DOHH2 (cell line): ENCODE measurements at regions not wholly inside any gene's neighbourhood (a gene's known extent, or its start where the extent isn't known, plus 50 kb on each side); places are given as distances from the start of the nearest gene placed in this dataset.

ENCODE experiments used
- H3F3A ChIP-seq: fragments of 200-600 bp; sonication (generic), shearing (Covaris generic); 2 replicates; pipeline ENCODE4 v1.6.0; 2016; ENCODE audit warnings: antibody characterized with exemption, mild to moderate bottlenecking; ENCODE audit not compliant: control insufficient read depth, insufficient read depth
- H3K27ac ChIP-seq: fragments of 200-600 bp; sonication (generic); 2 replicates; pipeline ENCODE4 v1.5.1; 2014; ENCODE audit warnings: low read depth, mild to moderate bottlenecking, low read length, moderate library complexity
- H3K27me3 ChIP-seq: fragments of 200-600 bp; sonication (generic); 2 replicates; pipeline ENCODE4 v1.6.1; 2014; ENCODE audit warnings: mild to moderate bottlenecking, low read length, mixed read lengths; ENCODE audit not compliant: control insufficient read depth
- H3K36me3 ChIP-seq: fragments of 200-600 bp; sonication (generic); 2 replicates; pipeline ENCODE4 v1.6.1; 2014; ENCODE audit warnings: mild to moderate bottlenecking, low read length, moderate library complexity, mixed read lengths; ENCODE audit not compliant: control insufficient read depth
- H3K4me1 ChIP-seq: fragments of 200-600 bp; sonication (generic); 2 replicates; pipeline ENCODE4 v1.6.1; 2014; ENCODE audit warnings: mild to moderate bottlenecking, low read length, mixed read lengths; ENCODE audit not compliant: control insufficient read depth
- H3K4me2 ChIP-seq: fragments of 200-600 bp; sonication (generic); 2 replicates; pipeline ENCODE4 v1.6.0; 2014; ENCODE audit warnings: mild to moderate bottlenecking, low read length, moderate library complexity
- H3K4me3 ChIP-seq: fragments of 200-600 bp; sonication (generic); 2 replicates; pipeline ENCODE4 v1.5.1; 2014; ENCODE audit warnings: mild to moderate bottlenecking, low read length, mixed read lengths
- H3K79me2 ChIP-seq: fragments of 200-600 bp; sonication (generic); 2 replicates; pipeline ENCODE4 v1.6.1; 2014; ENCODE audit warnings: mild to moderate bottlenecking, low read length, mixed read lengths; ENCODE audit not compliant: control insufficient read depth
- H3K9me2 ChIP-seq: fragments of 200-600 bp; sonication (generic); replicated peaks from 2 replicates; pipeline ENCODE4 v1.6.1; 2014; ENCODE audit warnings: mild to moderate bottlenecking, low read length, mixed read lengths; ENCODE audit not compliant: control insufficient read depth
- H3K9me3 ChIP-seq: fragments of 200-600 bp; sonication (generic); 2 replicates; pipeline ENCODE4 v1.6.1; 2014; ENCODE audit warnings: antibody characterized with exemption, low read length, mixed read lengths; ENCODE audit not compliant: control insufficient read depth, insufficient read depth
- H4K20me1 ChIP-seq: fragments of 200-600 bp; sonication (generic); 2 replicates; pipeline ENCODE4 v1.6.0; 2014; ENCODE audit warnings: low read depth, mild to moderate bottlenecking, antibody characterized with exemption, low read length, moderate library complexity; ENCODE audit not compliant: control insufficient read depth, insufficient read depth
- EZH2phosphoT487 ChIP-seq: fragments of 200-600 bp; sonication (generic); IDR thresholded peaks from 2 replicates; pipeline ENCODE4 v1.6.1; 2017; ENCODE audit warnings: borderline replicate concordance, mild to moderate bottlenecking, antibody characterized with exemption, low read length, moderate library complexity, mixed read lengths
- TF ChIP-seq, protein P1 (sequence below): fragments of 200-600 bp; sonication (generic); IDR thresholded peaks from one replicate; pipeline ENCODE4 v1.5.1; 2014; ENCODE audit warnings: antibody characterized with exemption, mild to moderate bottlenecking, low read depth, low read length; ENCODE audit not compliant: poor library complexity, severe bottlenecking

DNA sequence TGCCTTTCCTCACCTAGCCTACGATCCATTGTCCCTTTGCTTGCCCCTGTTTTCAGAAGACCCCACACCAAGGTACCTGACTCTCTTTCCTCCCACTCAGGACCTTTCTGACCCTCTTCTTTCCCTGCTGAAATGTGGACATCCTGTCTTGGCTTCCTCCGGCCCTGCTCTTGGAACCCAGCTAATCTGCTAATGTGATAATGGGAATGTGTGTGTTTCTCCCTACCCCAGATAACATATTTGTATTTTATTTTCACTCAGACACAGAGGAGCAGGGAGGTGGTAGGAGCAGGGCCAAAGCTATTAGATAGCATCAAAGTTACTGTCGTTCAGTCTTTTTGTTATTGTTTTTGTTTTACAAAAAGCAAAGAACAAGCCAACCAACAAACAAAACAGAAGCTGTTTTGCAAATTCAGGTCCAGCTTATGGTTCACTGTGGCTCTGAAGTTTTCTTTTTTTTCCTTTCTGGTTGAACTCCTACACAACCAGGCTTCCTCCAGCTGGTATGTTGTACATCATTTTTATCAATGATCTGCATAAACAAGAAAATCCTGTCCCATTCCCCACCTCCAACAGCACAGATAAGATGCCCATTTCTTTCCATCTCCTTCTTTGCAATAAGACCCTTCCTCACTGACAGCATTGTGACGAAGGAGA, 137.3 kb downstream of the C12orf75 start:
- Histone ChIP-seq H4K20me1 (no peaks in the 10 kb centered on the region), H3F3A (no peaks in the 10 kb centered on the region), H3K27ac (no peak overlapping the region), H3K4me1 (no peaks in the 10 kb centered on the region), H3K9me3 (no peaks in the 10 kb centered on the region), H3K79me2 (no peaks in the 10 kb centered on the region), H3K27me3 (peaks cover 10% of the 10 kb centered on the region; the same call in 1 of the 2 replicates), H3K9me2 (no peaks in the 10 kb centered on the region), H3K36me3 (no peaks in the 10 kb centered on the region), H3K4me3 (no peak overlapping the region), H3K4me2 (no peak overlapping the region)
- TF ChIP-seq, protein P1, sequence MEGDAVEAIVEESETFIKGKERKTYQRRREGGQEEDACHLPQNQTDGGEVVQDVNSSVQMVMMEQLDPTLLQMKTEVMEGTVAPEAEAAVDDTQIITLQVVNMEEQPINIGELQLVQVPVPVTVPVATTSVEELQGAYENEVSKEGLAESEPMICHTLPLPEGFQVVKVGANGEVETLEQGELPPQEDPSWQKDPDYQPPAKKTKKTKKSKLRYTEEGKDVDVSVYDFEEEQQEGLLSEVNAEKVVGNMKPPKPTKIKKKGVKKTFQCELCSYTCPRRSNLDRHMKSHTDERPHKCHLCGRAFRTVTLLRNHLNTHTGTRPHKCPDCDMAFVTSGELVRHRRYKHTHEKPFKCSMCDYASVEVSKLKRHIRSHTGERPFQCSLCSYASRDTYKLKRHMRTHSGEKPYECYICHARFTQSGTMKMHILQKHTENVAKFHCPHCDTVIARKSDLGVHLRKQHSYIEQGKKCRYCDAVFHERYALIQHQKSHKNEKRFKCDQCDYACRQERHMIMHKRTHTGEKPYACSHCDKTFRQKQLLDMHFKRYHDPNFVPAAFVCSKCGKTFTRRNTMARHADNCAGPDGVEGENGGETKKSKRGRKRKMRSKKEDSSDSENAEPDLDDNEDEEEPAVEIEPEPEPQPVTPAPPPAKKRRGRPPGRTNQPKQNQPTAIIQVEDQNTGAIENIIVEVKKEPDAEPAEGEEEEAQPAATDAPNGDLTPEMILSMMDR = no peak
- no peak for TF ChIP-seq EZH2phosphoT487

DNA sequence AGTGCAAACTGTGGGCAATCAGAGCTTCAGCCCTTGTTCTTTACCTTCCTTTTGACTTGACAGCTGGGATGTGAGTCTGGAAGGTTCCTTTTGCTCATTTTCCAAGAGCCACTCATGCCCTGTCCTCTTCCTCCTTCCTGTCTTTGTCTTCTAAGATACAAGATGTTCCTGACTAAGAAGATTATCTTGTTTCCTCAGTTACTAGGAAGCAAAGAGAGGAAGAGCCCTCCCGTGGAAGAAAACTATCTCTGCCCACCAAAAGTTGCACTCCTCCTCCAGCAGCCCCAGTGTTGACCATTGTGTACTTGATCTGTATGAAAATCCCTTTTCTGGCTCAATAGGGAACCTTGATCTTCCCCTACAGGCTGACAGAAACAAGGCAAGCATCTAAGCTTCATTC, 138.0 kb downstream of the C12orf75 start:
- no peaks in the 10 kb centered on the region for H4K20me1 ChIP-seq
- no peak overlapping the region for H3K4me2 ChIP-seq
- TF ChIP-seq EZH2phosphoT487 = no peak
- TF ChIP-seq, protein P1 = no peak

DNA sequence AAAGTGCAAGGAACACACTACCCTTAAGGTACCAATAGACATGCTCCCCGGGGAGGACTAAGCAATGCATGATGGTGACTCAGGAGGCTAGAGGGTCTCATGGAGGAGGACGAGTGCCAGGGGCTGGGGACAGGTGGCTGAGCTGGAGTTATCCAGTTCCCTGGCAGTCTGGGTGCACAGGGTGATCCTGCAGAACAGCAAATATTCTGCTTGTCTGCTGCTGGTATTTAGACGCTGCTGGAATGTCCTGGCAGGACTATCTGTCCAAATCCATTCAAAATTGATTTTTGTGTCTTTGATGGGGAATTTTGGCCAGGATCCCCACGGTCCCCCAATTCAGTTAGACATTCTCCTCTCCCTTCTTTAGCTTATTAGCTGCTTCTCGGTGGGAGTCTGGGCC, 138.7 kb downstream of the C12orf75 start:
- Histone ChIP-seq H3K27ac (no peak overlapping the region), H3K9me2 (no peaks in the 10 kb centered on the region), H3K79me2 (no peaks in the 10 kb centered on the region), H3K4me2 (no peak overlapping the region), H3K36me3 (no peaks in the 10 kb centered on the region), H3F3A (no peaks in the 10 kb centered on the region), H3K4me3 (no peak overlapping the region), H3K9me3 (no peaks in the 10 kb centered on the region), H3K4me1 (no peaks in the 10 kb centered on the region), H4K20me1 (no peaks in the 10 kb centered on the region), H3K27me3 (peaks cover 2% of the 10 kb centered on the region; the same call in 1 of the 2 replicates)
- TF ChIP-seq, protein P1 = no peak
- no peak for TF ChIP-seq EZH2phosphoT487

More for the DNA sequence above, 138.0 kb downstream of the C12orf75 start:
- Histone ChIP-seq H3F3A (no peaks in the 10 kb centered on the region), H3K4me1 (no peaks in the 10 kb centered on the region), H3K4me3 (no peak overlapping the region), H3K9me3 (no peaks in the 10 kb centered on the region), H3K27me3 (peaks cover 6% of the 10 kb centered on the region; the same call in 1 of the 2 replicates), H3K27ac (no peak overlapping the region), H3K9me2 (no peaks in the 10 kb centered on the region), H3K36me3 (no peaks in the 10 kb centered on the region), H3K79me2 (no peaks in the 10 kb centered on the region)
